Neutrophil (primary cell): ENCODE measurements at regions not wholly inside any gene's neighbourhood (a gene's known extent, or its start where the extent isn't known, plus 50 kb on each side); places are given as distances from the start of the nearest gene placed in this dataset.

Experiments
- H3K27ac ChIP-seq: fragments of 200-600 bp; sonication (generic); 2 replicates; pipeline ENCODE4 v1.5.1; 2016; ENCODE audit warnings: mild to moderate bottlenecking, moderate library complexity
- H3K27me3 ChIP-seq: fragments of 200-600 bp; sonication (generic); 2 replicates; pipeline ENCODE4 v1.6.0; 2016; ENCODE audit warnings: mild to moderate bottlenecking
- H3K36me3 ChIP-seq: fragments of 200-600 bp; sonication (generic); 2 replicates; pipeline ENCODE4 v1.5.1; 2017
- H3K4me1 ChIP-seq, 2 experiments: fragments of 200-600 bp in 1 of 2; sonication (generic) in 1 of 2; 1 replicate in 1 of 2; 2 replicates in 1 of 2; pipeline versions ENCODE4 v1.5.1 to v1.6.1; 2013 to 2016; ENCODE audit warnings: low read depth in 1 of 2, low read length in 1 of 2, mild to moderate bottlenecking in 1 of 2, moderate library complexity in 1 of 2; ENCODE audit not compliant: control insufficient read depth in 1 of 2, insufficient read depth in 1 of 2
- H3K4me3 ChIP-seq, 2 experiments: fragments of 200-600 bp in 1 of 2; sonication (generic) in 1 of 2; 1 replicate in 1 of 2; 2 replicates in 1 of 2; pipeline ENCODE4 v1.5.1; 2013 to 2016; ENCODE audit warnings: low read depth in 1 of 2, low read length in 1 of 2, mild to moderate bottlenecking in 1 of 2, moderate library complexity in 1 of 2
- H3K9me3 ChIP-seq: fragments of 200-600 bp; sonication (generic); 2 replicates; pipeline ENCODE4 v1.5.1; 2016
- CTCF ChIP-seq: fragments of 200-600 bp; sonication (generic); IDR thresholded peaks from 2 replicates; pipeline ENCODE4 v1.5.1; 2016; ENCODE audit warnings: antibody characterized with exemption

- no peaks in the 10 kb centered on the region for H3K9me3 ChIP-seq
- TF ChIP-seq CTCF: no peak
- no peaks in the 10 kb centered on the region for H3K4me1 ChIP-seq
- H3K27me3 ChIP-seq: no peaks in the 10 kb centered on the region
- H3K4me3 ChIP-seq: no peak overlapping the region
- no peaks in the 10 kb centered on the region for H3K36me3 ChIP-seq
- H3K27ac ChIP-seq: no peak overlapping the region
Measured at GRCh38 chr10:9068003-9068402, 1013.5 kb downstream of the GATA3 start.

GRCh38 chr10:9069136-9069535, 1014.6 kb downstream of the GATA3 start:
- Histone ChIP-seq H3K4me3 (no peak overlapping the region), H3K9me3 (no peaks in the 10 kb centered on the region), H3K27ac (no peak overlapping the region), H3K27me3 (no peaks in the 10 kb centered on the region), H3K4me1 (no peaks in the 10 kb centered on the region), H3K36me3 (no peaks in the 10 kb centered on the region)
- no peak for TF ChIP-seq CTCF

DNA sequence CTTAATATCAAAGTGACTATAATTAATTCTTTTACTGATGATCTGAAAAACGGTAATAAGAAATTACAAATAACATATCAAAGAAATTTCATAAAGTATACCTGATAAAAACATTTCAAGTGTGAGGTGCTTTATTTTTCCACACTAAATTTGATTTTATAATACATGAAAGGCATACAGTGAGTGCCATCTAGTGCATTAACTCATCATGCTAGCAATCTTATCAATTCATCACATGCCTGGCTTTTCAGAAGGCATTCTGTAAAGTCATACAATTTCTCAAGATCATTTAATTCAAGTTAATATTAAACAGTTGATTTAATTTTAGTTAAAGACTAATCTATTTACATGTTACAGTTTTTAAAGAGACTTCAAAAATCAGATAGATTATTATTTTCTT, 1020.9 kb downstream of the GATA3 start:
- Histone ChIP-seq H3K9me3 (no peaks in the 10 kb centered on the region), H3K36me3 (no peaks in the 10 kb centered on the region), H3K27ac (no peak overlapping the region), H3K4me1 (no peaks in the 10 kb centered on the region), H3K27me3 (no peaks in the 10 kb centered on the region), H3K4me3 (no peak overlapping the region)
- TF ChIP-seq CTCF: no peak

- Histone ChIP-seq H3K9me3 (no peaks in the 10 kb centered on the region), H3K27me3 (no peaks in the 10 kb centered on the region), H3K4me1 (no peaks in the 10 kb centered on the region), H3K36me3 (no peaks in the 10 kb centered on the region), H3K4me3 (no peak overlapping the region), H3K27ac (no peak overlapping the region)
- no peak for TF ChIP-seq CTCF
Measured at GRCh38 chr10:9076066-9076465, 1021.6 kb downstream of the GATA3 start.

DNA sequence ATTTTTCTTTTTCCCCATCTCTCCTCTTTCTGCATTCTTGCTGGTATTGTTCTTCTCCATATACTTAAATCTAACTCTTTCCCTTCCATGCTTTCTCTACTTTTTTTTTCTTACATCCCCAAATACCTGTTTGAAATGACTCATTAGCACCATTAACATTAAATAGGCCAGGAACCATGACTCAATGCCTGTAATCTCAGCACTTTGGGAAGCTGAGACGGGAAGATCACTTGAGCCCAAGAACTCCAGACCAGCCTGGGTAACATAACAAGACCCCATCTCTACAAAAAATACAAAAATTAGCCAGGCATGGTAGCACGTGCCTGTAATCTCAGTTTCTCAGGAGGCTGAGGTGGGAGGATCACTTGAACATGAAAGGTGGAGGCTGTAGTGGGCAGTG, 1026.8 kb downstream of the GATA3 start:
- no peak for TF ChIP-seq CTCF
- Histone ChIP-seq H3K4me1 (no peaks in the 10 kb centered on the region), H3K27me3 (no peaks in the 10 kb centered on the region), H3K27ac (no peak overlapping the region), H3K36me3 (no peaks in the 10 kb centered on the region), H3K4me3 (no peak overlapping the region), H3K9me3 (no peaks in the 10 kb centered on the region)

DNA sequence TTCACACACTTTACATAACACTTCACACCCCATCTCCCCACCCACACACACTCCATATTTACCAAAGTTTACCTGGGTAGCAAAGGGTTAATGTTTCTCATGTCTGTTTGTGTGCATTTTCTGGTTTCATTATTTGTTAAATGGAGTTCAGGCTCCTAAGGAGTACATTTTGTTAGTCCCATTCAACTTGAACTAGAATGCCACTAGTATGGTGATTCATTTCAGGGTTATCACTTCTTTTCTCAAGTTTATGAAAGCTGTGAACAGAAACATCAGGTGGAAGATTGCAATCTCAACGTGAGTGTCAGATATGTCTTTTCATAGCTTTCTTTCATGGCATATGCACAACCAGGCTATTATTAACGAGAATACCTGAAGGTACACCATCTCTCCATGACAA, 1027.5 kb downstream of the GATA3 start:
- Histone ChIP-seq H3K27ac (no peak overlapping the region), H3K27me3 (no peaks in the 10 kb centered on the region), H3K4me3 (no peak overlapping the region), H3K36me3 (no peaks in the 10 kb centered on the region), H3K4me1 (no peaks in the 10 kb centered on the region), H3K9me3 (no peaks in the 10 kb centered on the region)
- no peak for TF ChIP-seq CTCF
